LHCN-M2 (cell line): ENCODE measurements at regions not wholly inside any gene's neighbourhood (a gene's known extent, or its start where the extent isn't known, plus 50 kb on each side); places are given as distances from the start of the nearest gene placed in this dataset.

Experiments used
- DNase-seq: peaks from one replicate; pipeline ENCODE4 v3.0.0-alpha.2; 2012; ENCODE audit warnings: low read depth

GRCh38 chr18:4854671-4855070, 342.4 kb downstream of the AKAIN1 start:
- DNase-seq = no peak

GRCh38 chr18:4851301-4851976, 345.6 kb downstream of the AKAIN1 start:
- no peak for DNase-seq

- no peak for DNase-seq
Observed at GRCh38 chr18:4847056-4847455, 350.0 kb downstream of the AKAIN1 start.

GRCh38 chr18:4844320-4844719, 352.7 kb downstream of the AKAIN1 start:
- DNase-seq = no peak

GRCh38 chr18:4843771-4844170, 353.3 kb downstream of the AKAIN1 start:
- DNase-seq = no peak

- no peak for DNase-seq
Observed at GRCh38 chr18:4842751-4843150, 354.3 kb downstream of the AKAIN1 start.

- DNase-seq = no peak
Observed at GRCh38 chr18:4842287-4842686, 354.8 kb downstream of the AKAIN1 start.

- no peak for DNase-seq
Observed at GRCh38 chr18:4839639-4840038, 357.4 kb downstream of the AKAIN1 start.

- DNase-seq = no peak
Observed at GRCh38 chr18:4836141-4836540, 360.9 kb downstream of the AKAIN1 start.

- no peak for DNase-seq
Observed at GRCh38 chr18:4831791-4832375, 365.2 kb downstream of the AKAIN1 start.

GRCh38 chr18:4831127-4831526, 365.9 kb downstream of the AKAIN1 start:
- no peak for DNase-seq

- no peak for DNase-seq
Observed at GRCh38 chr18:4823091-4823490, 368.0 kb upstream of the DLGAP1 start.

- no peak for DNase-seq
Observed at GRCh38 chr18:4821801-4822200, 366.7 kb upstream of the DLGAP1 start.

- DNase-seq = no peak
Observed at GRCh38 chr18:4817665-4818064, 362.6 kb upstream of the DLGAP1 start.

GRCh38 chr18:4813708-4814107, 358.6 kb upstream of the DLGAP1 start:
- DNase-seq = no peak

- no peak for DNase-seq
Observed at GRCh38 chr18:4808891-4809290, 353.8 kb upstream of the DLGAP1 start.

GRCh38 chr18:4807604-4808293, 352.6 kb upstream of the DLGAP1 start:
- DNase-seq = no peak

GRCh38 chr18:4806331-4806730, 351.2 kb upstream of the DLGAP1 start:
- DNase-seq = no peak

GRCh38 chr18:4802296-4802695, 347.2 kb upstream of the DLGAP1 start:
- no peak for DNase-seq

GRCh38 chr18:4801151-4801550, 346.0 kb upstream of the DLGAP1 start:
- DNase-seq = no peak

GRCh38 chr18:4797002-4797685, 342.0 kb upstream of the DLGAP1 start:
- DNase-seq = no peak

- no peak for DNase-seq
Observed at GRCh38 chr18:4789506-4789905, 334.4 kb upstream of the DLGAP1 start.

GRCh38 chr18:4781873-4782272, 326.8 kb upstream of the DLGAP1 start:
- DNase-seq = no peak
